HFF-Myc (cell line): ENCODE measurements at regions not wholly inside any gene's neighbourhood (a gene's known extent, or its start where the extent isn't known, plus 50 kb on each side); places are given as distances from the start of the nearest gene placed in this dataset.

Experiments
- DNase-seq: peaks from one replicate; pipeline ENCODE4 v3.0.0-alpha.2; 2011; ENCODE audit warnings: low read depth; ENCODE audit errors: extremely low read depth
- H3K4me3 ChIP-seq: replicated peaks from 2 replicates; pipeline ENCODE4 v1.5.1; 2011; ENCODE audit warnings: low read depth, mild to moderate bottlenecking, control low read depth, low read length
- CTCF ChIP-seq: IDR thresholded peaks from 2 replicates; pipeline ENCODE4 v1.5.1; 2012; ENCODE audit warnings: mild to moderate bottlenecking, low read depth, low read length, control low read depth; ENCODE audit errors: missing control alignments

- DNase-seq: no peak
- H3K4me3 ChIP-seq: no peak overlapping the region
- no peak for TF ChIP-seq CTCF
Observed at GRCh38 chr3:25044762-25045710, 383.0 kb upstream of the RARB start.

GRCh38 chr3:25046911-25047771, 380.9 kb upstream of the RARB start:
- H3K4me3 ChIP-seq: no peak overlapping the region
- no peak for TF ChIP-seq CTCF
- no peak for DNase-seq

- no peak overlapping the region for H3K4me3 ChIP-seq
- no peak for DNase-seq
- TF ChIP-seq CTCF: no peak
Observed at GRCh38 chr3:25049304-25049703, 378.8 kb upstream of the RARB start.

- TF ChIP-seq CTCF: no peak
- no peak for DNase-seq
- no peak overlapping the region for H3K4me3 ChIP-seq
Observed at GRCh38 chr3:25053360-25053759, 374.7 kb upstream of the RARB start.

GRCh38 chr3:25056036-25056755, 371.9 kb upstream of the RARB start:
- DNase-seq: no peak
- no peak for TF ChIP-seq CTCF
- H3K4me3 ChIP-seq: no peak overlapping the region

- no peak for TF ChIP-seq CTCF
- DNase-seq: no peak
- no peak overlapping the region for H3K4me3 ChIP-seq
Observed at GRCh38 chr3:25056803-25057351, 371.2 kb upstream of the RARB start.
